AG08395 (cell line): ENCODE measurements at regions not wholly inside any gene's neighbourhood (a gene's known extent, or its start where the extent isn't known, plus 50 kb on each side); places are given as distances from the start of the nearest gene placed in this dataset.
A peak's percentile ranks its signal among the peaks of the same experiment; 100 is the strongest.

ENCODE experiments used
- DNase-seq: peaks from one replicate; pipeline ENCODE4 v3.0.0; 2012; ENCODE audit warnings: mixed read lengths, low spot score

DNA sequence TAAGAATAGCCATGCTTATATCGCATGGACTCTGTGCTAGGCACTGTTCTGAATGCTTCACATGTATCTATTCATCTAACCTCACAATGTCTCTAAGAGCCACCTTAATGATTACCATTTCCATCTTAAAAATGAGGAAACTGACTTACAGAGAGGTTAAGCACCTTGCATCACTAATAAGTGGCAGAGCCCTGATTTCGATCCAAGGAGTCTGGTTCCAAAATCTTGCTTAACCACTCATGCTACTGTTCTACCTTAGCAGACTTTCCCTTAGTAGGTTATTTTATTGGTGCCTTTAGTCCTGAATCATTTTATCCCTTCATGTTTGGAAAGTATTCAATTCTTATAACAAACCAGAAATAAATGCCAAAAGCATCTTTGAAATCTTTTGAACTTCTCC lies 89.2 kb upstream of the DCBLD2 start:
- DNase-seq = no peak

DNA sequence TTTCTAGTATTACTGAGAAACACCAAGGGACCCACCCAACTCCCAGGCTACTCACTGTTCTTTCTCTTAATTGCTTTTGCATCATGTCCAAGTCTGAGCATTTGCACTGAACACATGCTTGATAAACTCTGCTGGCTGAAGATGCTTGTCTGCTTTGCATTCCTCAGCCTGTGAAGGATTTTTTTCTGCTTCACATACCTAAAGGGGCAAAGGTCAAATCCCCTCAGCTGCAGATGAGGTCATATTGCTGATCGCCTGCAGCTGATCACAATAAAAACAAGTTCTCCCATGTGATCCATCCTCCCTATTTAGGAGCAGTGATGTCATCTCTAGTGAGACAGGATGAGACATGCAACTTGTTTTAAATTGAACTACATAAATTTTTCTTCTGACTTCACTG lies 84.6 kb upstream of the DCBLD2 start:
- peak; percentile 73 for DNase-seq

DNA sequence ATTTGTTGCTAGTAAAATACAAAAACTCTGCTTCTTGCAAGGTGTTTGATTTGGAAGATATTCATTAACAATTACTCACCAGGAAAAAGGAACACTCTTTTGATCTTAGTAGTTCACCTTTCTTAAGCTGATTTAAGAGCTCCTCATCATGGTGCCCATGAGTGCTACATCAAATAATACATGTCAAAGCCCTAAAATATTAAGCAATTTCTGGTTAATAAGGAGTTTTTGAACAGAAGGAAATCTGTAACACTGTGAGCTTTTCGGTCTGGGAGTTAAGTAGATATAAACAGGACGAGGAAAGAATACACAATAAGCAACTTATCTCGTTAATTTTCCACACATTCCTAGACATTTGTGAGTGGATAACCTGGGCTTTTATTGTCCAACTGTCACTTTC lies 83.9 kb upstream of the DCBLD2 start:
- DNase-seq = no peak

DNA sequence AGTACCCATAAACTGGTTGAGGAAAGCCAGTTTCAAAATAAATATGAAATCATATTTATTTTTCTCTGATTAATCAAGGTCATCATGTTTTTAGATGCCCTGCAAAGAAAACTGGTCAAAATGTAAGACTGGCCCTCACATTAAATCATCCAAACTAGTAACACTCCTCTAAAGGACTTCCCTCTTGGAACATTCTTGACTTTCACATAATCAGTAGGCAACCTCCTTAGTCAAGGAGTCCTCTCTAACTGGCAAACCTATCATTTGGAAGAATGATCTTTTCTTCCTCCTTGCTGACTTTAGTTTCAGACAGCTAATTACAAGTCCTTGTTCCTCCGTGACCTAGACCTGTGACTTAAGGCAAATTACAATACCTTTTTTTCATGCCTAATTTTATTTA lies 82.5 kb upstream of the DCBLD2 start:
- DNase-seq = no peak

DNA sequence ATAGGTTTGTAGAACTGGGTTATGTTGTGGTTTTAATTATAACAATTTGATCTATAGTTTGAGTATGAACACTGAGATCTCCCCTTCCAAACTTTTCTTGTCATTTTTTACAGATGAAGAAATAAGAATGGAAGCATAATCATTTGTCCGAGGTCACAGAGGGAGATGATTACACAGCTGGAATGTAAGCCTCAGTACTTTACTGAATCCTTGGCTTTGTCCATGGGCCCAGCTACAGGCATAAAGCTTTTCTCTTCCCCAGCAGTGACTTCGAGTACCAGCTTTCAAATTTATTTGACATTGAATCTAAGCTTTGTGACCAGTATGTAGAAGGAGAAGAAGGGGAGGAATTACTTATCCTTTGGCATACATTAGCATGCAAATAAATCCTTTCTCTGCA lies 80.9 kb upstream of the DCBLD2 start:
- no peak for DNase-seq

DNA sequence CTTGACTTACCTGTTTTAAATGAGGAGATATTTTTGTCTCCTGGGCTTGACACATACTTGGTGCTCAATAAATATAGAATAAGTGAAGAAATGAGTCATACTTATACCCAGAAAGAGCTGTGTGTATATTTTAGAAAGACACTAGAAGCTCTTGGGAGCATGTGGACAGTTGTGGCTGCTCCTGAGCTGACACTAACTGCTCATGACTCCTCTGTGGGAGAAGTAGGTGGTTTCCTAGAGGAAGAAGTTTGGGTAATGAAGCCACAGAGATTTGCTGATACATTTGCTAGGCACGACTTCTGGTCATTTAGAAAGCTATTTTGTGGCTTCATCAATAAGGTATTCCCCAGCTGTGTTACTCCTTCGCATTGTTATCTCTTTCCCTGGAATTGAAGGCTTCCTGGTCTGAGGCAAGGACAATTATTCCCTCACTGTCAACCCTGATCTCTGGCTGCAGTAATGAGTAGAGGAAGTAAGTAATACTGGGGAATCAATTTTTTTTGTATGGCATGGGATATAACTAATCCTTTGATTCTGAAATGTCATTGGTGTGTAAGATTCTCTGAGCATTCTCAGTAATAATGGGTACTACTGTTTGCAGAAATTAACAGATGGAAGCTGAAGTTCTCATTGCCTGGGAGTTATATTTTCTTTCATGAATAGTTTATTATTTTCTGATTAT lies 79.6 kb upstream of the DCBLD2 start:
- peak; percentile 65 for DNase-seq

DNA sequence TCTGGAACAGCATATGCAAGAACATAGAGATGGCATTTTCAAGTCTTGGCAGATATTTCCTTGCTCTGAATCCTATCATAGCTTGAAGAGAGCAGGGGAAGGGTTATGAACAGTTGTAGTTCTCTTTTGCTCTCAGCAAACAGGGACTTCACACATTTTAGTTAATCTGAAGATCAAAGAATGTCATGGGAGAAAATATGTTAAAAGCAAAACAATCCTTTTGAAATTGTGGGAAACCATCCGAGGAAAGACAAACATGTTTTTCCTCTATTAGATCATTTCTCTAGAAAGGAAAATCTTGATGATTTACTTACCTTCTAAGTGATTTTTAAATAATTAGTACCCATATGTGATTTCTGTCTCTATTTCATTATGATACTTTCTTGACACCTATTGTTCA lies 77.8 kb upstream of the DCBLD2 start:
- no peak for DNase-seq

DNA sequence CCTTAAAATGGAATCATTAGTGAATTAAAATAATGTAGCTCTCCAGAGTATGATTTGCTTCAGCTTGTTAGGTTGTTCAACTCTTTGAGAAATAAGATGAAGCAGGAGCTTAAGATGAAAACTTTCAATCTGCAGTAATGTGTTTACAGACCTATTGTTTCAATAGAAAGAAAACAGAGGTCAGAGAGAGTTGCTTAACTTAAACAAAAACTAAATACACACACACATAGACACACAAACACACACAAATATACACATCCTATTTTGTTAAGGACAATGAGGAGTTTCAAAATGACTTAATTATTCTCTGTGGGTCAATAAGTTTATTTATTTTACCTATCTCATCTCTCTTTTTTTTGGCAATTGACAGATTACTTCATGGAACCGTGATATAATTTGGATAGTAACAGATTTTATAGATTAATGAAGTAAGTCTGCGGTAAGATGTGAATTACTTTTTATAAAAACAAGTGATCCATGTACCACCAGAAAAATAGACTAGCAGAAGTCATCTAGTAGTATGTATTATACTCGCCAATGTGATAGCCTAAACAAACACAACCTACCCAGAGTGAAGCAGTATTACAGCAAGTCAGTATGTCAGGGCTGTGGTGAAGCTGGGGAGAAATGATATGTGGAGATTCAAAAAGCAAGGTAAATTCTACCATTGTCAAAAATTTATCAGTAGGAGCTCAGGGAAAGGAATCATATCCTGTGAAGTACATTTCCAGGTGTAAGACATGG lies 76.7 kb upstream of the DCBLD2 start:
- no peak for DNase-seq

DNA sequence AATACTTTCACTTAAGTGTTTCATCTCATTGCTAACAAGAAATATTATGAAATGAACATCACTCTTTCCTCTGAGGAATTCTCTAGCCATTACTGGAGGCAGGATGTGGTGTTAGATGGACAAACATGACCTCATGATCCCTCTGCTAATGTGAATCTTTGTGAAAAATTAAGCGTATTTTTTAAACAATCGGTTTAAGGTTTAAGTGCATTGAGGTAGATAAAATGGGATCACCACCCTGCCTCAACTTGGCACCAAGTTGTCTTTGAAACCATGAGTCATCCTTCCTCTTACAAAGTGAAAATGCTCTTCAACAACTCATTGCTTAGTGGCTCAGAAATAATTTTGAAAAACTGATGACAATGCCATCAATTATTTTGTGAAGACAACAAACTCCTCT lies 76.0 kb upstream of the DCBLD2 start:
- DNase-seq = peak; percentile 48

DNA sequence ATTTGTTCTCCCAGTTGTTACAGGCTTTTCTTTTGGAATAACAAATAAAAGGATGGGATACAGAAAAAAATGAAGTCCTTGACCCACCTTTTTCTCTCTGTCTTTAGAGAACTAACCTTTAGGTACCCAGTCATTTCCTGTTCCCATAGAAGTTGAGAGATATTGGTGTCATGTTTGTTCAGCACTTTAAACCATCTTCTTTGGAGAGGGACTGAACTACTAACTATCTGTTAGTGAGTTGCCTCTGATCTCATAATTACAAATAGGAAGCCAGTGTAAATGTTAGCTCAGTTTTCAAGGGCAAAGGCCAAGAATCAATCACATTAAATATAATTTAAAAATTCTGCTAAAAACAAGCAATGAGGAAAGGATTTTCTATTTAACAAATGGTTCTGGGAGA lies 72.9 kb upstream of the DCBLD2 start:
- DNase-seq = no peak

DNA sequence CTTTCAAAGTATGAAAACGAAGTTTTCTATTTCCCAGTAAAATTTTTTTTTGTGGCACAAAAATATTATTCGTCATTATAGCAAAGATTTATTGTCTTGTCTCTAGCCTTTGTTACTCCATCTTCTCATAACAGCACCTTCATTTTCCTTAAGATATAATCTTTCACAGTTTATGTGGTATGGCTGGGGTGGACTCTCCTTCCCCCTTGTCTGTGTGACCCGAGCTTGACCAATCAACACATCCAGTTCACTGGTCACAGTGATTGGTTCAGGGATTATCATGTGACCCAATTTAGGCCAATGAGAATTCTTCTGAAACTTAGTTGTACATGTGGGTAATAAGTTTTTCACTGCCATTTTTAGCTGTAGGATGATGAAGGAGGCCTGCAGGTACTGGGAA lies 71.2 kb upstream of the DCBLD2 start:
- no peak for DNase-seq

DNA sequence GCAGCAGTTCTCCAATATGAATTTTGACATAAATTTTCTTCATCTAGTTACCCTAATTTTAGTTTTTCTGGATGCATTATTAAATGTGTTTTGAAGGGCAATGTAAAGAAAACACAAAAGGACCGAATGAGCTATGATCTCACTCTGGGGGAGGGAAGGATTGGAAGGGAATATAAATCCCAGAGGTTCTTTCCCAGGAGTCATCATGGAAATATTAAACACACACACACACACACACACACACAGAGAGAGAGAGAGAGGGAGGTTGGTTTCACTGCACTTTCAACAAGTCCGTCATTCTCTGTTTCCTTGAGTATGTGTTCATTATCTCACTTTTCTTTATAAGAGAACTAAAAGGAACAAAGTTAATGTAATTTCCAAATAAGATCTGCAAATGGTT lies 70.7 kb upstream of the DCBLD2 start:
- peak; percentile 51 for DNase-seq

DNA sequence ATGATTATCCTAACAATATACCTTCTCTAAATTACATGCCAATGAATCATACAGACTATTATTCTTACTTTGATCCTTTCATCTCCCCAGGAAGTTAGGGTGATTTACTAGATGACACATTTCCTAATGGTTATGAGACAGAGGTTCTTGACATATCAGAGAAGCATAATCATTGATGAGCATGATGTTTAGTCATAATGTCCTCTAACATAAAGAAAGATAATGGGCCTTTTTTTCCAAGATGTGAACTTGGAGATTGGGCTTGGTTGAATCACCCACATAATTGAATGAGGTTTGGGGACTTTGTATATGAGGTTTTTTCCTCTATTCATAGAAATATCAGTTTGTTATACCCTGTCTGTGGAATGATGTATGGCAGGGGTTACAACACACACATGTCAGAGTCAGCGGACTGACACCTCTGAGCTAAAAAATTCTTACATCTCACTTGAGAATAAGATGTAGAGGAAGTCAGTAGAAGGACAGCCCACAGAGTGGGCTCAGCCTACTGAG lies 69.7 kb upstream of the DCBLD2 start:
- peak; percentile 45 for DNase-seq

DNA sequence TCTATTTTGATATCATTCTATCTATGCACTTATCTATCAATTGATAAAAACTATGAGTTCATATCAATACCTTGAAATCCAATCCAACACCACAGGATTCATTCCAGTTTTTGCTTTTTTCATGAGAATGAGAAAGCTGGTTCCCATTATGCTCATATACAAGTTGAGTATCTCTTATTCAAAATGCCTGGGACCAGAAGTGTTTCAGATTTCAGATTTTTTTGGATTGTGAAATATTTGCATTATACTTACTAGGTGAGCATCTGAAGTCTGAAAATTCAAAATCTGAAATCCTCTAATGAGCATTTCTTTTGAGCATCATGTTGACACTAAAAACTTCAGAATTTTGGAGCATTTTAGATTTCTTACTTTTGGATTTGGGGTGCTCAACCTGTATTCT lies 67.8 kb upstream of the DCBLD2 start:
- no peak for DNase-seq

DNA sequence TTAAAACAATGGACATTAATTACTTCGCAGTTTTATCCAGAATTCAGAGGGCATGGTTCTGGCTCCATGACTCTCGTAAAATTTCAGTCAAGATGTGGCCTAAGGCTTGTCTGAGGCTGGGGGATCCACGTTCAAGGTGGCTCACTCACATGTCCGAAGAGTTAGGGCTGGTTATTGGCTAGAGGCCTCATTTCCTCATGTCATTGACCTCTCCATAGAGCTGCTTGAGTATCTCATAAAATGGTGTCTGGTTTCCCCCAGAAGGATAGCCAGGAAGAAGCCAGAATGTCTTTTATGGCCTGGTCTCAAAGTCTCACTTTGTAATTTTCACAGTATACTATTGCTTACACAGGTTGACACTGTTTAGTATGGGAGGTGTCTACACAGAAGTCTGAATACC lies 67.3 kb upstream of the DCBLD2 start:
- DNase-seq = no peak

DNA sequence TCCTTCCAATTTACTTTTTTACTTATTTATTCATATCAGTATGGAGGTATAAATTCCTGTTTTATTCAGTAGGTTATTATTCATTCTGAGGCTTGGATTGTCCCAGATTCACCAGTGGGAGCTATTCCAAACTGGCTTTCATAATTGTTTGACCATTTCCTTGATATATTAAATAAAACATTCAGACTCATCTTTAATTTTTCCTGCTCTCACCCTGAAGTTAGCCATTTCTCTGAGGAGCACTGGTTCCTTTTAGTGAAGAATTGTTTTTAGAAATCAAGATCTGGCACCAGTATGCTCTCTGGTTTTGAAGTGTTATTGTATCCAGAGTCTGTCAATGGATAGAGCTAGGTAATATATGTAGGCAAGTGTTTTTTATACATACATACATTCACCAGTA lies 66.9 kb upstream of the DCBLD2 start:
- DNase-seq = no peak

DNA sequence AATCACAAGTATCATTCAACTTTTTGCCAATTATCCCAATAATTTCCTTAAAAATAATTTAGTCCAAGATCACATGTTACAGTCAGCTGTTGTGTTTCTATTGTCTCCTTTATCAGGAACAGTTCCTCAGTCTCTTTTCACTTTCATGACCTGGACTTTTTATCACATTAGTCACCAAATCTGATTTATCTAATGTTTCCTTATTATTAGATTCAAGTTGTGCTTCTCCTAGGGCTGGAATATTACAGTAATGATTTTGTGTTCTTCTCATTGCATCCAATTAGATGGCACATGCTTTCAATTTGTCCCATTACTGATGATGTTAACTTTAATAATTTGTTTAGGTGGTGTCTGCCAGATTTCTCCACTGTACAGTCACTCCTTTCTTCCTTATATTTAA lies 66.3 kb upstream of the DCBLD2 start:
- DNase-seq = no peak

DNA sequence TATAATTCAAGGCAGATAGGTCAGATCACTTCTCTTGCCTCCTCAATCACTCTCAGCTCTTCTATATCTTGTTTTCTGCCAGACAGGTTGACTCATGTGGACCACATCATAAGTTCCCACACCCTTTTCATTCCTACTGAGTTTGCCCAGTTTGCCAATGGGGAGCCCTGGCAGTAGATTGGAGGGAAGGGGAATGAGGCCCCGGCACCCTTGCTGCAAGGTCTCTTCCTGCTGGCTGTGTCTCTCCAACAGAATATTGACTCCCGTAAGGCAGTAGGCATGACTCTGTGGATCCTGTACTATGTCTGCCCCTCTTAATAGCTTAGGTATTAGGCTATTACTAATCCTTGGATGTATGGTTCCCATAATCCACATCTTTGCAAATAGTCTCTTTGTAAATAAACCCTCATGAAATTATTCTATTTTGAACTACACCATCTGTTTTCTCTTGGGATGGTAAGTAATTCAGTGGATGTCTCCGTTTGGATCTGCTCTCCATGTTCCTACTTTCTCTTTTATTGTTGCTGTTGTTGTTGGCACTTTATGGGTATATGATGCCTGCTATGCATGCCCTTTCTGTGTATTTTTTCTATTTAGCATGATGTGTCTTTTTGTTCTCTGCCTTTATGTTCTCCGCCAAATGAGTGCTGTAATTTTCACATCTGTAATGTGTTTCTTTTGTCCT lies 65.5 kb upstream of the DCBLD2 start:
- DNase-seq = no peak

DNA sequence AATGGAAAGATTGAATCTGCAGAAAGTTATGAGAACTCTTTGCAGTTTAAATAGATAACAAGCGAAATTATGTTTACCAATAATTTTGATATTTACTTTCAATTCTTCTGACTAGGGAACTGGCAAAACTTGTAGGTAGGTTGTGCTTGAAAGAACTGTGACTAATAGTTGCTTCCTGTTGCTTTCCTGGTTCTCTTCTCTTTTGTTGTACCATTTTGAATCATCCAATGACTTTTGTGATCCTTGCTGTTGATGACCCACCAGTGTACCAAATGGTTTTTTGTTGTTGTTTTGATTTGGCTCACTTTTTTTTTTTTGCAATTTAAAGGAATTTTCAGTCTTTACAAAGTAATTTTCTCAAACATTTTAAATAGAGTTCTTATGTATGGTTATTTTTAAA lies 64.9 kb upstream of the DCBLD2 start:
- no peak for DNase-seq

DNA sequence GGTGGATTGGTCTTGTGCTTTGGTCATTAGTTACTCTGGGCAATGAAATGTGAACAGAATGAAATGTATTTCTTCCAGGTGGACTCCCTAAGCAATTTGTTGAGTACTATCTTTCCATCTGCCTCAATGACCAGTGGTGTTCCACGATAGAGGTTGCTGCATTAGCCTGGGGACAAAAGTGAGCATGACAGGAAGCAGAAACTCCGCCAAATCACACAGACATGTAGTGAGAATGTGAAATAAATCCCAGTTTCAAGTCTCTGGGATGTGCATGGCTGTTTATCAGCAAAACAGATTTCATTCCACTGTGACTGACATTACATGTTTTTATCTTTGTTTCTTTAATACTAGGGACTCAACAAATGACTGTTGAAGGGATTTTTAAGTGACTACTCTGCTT lies 63.3 kb upstream of the DCBLD2 start:
- DNase-seq = no peak

DNA sequence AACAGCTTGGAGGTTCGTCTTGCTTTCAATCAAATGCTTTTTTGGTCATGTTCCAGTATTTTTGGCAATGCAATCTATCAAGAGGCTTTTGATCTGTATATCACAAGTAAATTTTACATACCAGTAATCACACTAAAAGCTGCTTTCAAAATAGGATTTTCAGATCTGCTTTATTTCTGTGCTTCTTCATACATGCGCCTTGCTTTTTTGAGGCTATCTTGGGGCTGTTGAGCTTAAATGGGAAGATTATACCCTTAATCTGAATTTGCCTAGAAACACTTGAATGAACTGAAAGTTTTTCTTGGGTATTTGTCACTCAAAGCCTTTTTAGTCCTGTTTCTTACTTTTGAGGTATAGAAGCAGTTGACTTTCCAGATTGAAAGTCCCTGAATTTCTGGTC lies 62.1 kb upstream of the DCBLD2 start:
- DNase-seq = no peak

DNA sequence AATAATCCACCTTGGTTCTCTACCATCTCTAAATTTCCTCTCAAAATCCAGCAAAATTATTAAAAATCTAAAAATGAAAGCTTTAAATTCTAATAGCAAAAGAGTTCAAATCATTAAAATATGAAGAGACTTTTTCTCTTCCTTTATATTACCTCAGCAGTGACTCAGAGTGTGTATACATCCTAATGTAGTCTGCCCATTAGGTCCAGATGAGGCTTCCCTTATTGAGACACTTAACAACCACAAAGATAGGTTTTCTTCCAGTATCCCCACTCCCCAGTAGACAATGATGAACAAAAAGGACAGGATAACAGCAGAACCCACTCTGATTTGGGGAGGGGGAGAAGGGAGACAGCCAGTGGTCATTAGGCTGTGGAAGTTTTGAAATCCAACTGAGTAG lies 61.5 kb upstream of the DCBLD2 start:
- DNase-seq = no peak

DNA sequence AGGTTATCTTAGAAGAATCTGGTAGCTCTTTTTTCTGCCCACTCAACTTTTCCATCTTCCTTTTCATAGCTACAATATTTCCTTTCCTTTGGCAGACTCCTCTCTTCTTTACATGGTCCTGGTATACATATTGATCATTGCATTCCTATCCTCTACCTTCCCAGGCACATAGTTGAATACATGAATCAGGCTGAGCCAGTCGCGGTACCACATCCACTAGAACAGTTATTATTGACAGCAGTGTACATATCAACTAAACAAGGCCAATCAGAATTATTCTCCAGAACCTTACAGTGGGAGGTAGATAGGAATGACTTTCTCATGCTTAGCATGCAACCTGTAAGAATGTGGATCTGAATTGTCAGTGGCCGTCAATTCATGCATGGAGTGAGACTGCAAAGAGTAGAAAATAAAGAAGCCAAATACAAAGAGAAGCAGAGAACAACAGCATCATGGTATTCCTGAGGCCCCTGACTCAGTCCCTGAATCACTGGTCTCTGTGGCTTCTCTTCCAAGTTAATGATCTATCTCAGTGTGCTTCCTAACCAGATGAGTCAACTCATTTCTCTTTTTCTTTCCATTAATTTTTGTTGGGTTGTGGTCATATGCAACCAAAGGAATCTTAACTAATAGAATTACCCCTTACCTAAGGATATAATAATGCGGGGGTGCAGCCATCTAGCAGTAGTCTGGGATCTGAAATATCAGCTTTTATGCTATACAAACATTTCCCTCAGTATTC lies 60.9 kb upstream of the DCBLD2 start:
- DNase-seq = peak; percentile 83
